A549 (cell line): ENCODE measurements at regions not wholly inside any gene's neighbourhood (a gene's known extent, or its start where the extent isn't known, plus 50 kb on each side); places are given as distances from the start of the nearest gene placed in this dataset.

ENCODE experiments used
- BCL3 ChIP-seq: fragments of >200 bp; sonication (Bioruptor Twin); formaldehyde crosslinking; IDR thresholded peaks from 3 replicates; pipeline ENCODE4 v1.6.1; 2016
- CEBPB ChIP-seq, 2 experiments: fragments of >200 bp in 1 of 2; sonication (Bioruptor Twin) in 1 of 2; formaldehyde crosslinking in 1 of 2; IDR thresholded peaks; 2 replicates each; pipeline ENCODE4 v1.6.1; 2012 to 2016
- EP300 ChIP-seq, 2 experiments: fragments of >200 bp; sonication (Bioruptor Twin); formaldehyde crosslinking; IDR thresholded peaks; 2 replicates in 1 of 2; 3 replicates in 1 of 2; pipeline ENCODE4 v1.6.1; 2016 to 2017
- JUNB ChIP-seq: fragments of >200 bp; sonication (Bioruptor Twin); formaldehyde crosslinking; IDR thresholded peaks from 2 replicates; pipeline ENCODE4 v1.6.1; 2016
- POLR2AphosphoS2 ChIP-seq: conservative IDR thresholded peaks from 2 replicates; pipeline ENCODE4 v1.6.1; 2012; ENCODE audit warnings: low read length, improper control_type of control experiment, inconsistent platforms
- ZC3H11A ChIP-seq: fragments of 450-650 bp; IDR thresholded peaks from 2 replicates; pipeline ENCODE4 v1.6.1; 2014; ENCODE audit warnings: antibody characterized with exemption, mild to moderate bottlenecking
- TF ChIP-seq, protein P1 (sequence below): fragments of >200 bp; sonication (Bioruptor Twin); formaldehyde crosslinking; IDR thresholded peaks from 3 replicates; pipeline ENCODE4 v1.5.1; 2016
- TF ChIP-seq, protein P2 (sequence below): IDR thresholded peaks from 2 replicates; pipeline ENCODE4 v1.6.1; 2012

GRCh38 chr5:165705960-165706359 lies 2200.5 kb downstream of the MAT2B start:
- TF ChIP-seq EP300 (IDR thresholded peaks at IDR 0.05) = no peak
- TF ChIP-seq, protein P1, sequence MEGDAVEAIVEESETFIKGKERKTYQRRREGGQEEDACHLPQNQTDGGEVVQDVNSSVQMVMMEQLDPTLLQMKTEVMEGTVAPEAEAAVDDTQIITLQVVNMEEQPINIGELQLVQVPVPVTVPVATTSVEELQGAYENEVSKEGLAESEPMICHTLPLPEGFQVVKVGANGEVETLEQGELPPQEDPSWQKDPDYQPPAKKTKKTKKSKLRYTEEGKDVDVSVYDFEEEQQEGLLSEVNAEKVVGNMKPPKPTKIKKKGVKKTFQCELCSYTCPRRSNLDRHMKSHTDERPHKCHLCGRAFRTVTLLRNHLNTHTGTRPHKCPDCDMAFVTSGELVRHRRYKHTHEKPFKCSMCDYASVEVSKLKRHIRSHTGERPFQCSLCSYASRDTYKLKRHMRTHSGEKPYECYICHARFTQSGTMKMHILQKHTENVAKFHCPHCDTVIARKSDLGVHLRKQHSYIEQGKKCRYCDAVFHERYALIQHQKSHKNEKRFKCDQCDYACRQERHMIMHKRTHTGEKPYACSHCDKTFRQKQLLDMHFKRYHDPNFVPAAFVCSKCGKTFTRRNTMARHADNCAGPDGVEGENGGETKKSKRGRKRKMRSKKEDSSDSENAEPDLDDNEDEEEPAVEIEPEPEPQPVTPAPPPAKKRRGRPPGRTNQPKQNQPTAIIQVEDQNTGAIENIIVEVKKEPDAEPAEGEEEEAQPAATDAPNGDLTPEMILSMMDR = no peak
- TF ChIP-seq JUNB = no peak
- TF ChIP-seq POLR2AphosphoS2 = no peak
- TF ChIP-seq, protein P2, sequence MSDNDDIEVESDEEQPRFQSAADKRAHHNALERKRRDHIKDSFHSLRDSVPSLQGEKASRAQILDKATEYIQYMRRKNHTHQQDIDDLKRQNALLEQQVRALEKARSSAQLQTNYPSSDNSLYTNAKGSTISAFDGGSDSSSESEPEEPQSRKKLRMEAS = no peak
- TF ChIP-seq ZC3H11A = no peak
- TF ChIP-seq BCL3 = no peak
- TF ChIP-seq CEBPB (IDR thresholded peaks at IDR 0.05) = no peak
